ENCODE measurements at regions not wholly inside any gene's neighbourhood (a gene's known extent, or its start where the extent isn't known, plus 50 kb on each side); places are given as distances from the start of the nearest gene placed in this dataset.

DNA sequence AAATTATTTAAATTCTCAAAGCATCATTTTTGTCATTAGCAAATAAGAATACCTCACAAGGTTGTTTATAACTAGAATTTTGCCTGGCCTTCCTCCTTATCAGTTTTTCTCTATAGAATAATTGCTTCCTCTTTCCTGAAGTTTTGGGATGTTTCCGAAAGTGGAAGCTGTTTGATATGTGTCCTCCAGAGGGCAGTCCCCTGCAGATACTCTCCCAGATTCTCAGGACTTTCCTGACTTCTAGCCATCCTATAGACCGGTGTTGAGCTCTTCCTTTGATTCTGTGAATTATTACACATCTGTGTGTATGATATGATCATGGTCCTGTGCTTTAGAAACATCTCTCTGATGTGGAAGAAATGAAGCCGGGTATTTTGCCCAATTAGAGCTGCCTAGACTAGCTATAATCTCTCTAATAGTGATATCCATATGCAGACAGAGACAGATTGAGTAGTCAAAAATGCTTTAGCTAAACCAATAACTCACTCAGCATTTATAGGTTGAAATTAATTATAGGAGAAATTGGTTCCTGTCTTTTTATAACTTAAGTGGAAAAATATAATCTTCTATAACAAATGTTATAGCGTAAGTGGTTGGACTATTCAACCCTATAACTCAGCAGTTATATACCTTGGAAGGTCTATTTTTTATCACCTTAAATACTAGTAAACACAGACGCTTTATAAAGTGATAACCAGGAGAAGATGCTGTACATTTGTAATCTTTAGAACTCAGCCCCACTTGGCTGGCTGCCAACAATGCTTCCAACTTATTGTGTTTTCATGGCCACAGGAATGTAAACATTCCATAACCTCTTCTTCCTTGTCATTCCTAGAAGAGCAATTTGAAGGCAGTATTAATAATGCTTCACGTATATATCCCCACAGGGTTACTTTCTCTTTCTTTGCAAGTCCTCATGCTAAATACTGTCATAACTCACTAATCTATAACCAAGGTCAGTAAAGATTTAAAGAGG, 201.0 kb upstream of the RXFP2 start:
- TF ChIP-seq CTCF (IDR thresholded peaks at IDR 0.05): peak; percentile 34 to 64 (median 55)
- no peak for TF ChIP-seq POLR2A (IDR thresholded peaks at IDR 0.05)
